ENCODE measurements at regions not wholly inside any gene's neighbourhood (a gene's known extent, or its start where the extent isn't known, plus 50 kb on each side); places are given as distances from the start of the nearest gene placed in this dataset.
"Not testable (repeated sequence)": the region's sequence is repeated elsewhere in the genome, so short reads cannot be mapped to it uniquely, and the experiment has no call there.

GRCh38 chr6:60830726-60831125 is 1455.3 kb downstream of the KHDRBS2 start:
- DNase-seq (ENCODE audit: low read depth in 1 of 2, low spot score in 2 of 2); H3K4me2 ChIP-seq (ENCODE audit: insufficient read depth in 1 of 2, low read depth in 2 of 2, low read length in 2 of 2); H4K8ac ChIP-seq (ENCODE audit: extremely low read depth, insufficient read depth, low read length); H3K23me2 ChIP-seq (ENCODE audit: low read depth, low read length); H2BK15ac ChIP-seq (ENCODE audit: low read length); H4K91ac ChIP-seq (replicated peaks; ENCODE audit: insufficient read length, low read length); H3K23ac ChIP-seq (ENCODE audit: insufficient read length); H3K36me3 ChIP-seq (ENCODE audit: control insufficient read depth in 2 of 4, insufficient read depth in 4 of 4, low read length in 3 of 4); H2BK120ac ChIP-seq (replicated peaks; ENCODE audit: low read depth, low read length); H3K18ac ChIP-seq (ENCODE audit: extremely low read depth, low read length); H2BK12ac ChIP-seq (ENCODE audit: low read depth, low read length); CTCF ChIA-PET (ENCODE audit: partially characterized antibody); H3K14ac ChIP-seq (ENCODE audit: insufficient read length); H3K27me3 ChIP-seq (replicated peaks in 1 of 4; ENCODE audit: control insufficient read depth in 3 of 4, extremely low read depth in 1 of 4, insufficient read depth in 3 of 4, low read length in 3 of 4); H2AFZ ChIP-seq (ENCODE audit: low read length); H2AK5ac ChIP-seq (ENCODE audit: low read depth, low read length); H3K9me3 ChIP-seq (ENCODE audit: insufficient read depth in 2 of 2, low read depth in 1 of 2, low read length in 1 of 2); H2BK20ac ChIP-seq (ENCODE audit: low read length); H3K56ac ChIP-seq (replicated peaks; ENCODE audit: insufficient read length, low read depth, low read length); H4K5ac ChIP-seq (ENCODE audit: insufficient read length, low read depth, low read length); H2BK5ac ChIP-seq (ENCODE audit: low read depth, low read length); POLR2A ChIA-PET (ENCODE audit: partially characterized antibody); FAIRE-seq; H3K79me2 ChIP-seq (ENCODE audit: control insufficient read depth in 1 of 2, insufficient read depth in 2 of 2, low read length in 2 of 2); H3K27ac ChIP-seq (ENCODE audit: low read depth, low read length); H3K9ac ChIP-seq (replicated peaks in 1 of 4; ENCODE audit: extremely low read depth in 1 of 4, low read depth in 3 of 4, low read length in 3 of 4); H3K4ac ChIP-seq (replicated peaks; ENCODE audit: insufficient read length, low read depth, low read length); H3K4me1 ChIP-seq (replicated peaks in 1 of 4; ENCODE audit: control insufficient read depth in 3 of 4, insufficient read depth in 4 of 4, low read length in 3 of 4); H3K79me1 ChIP-seq (ENCODE audit: low read depth, low read length); H3K4me3 ChIP-seq (ENCODE audit: extremely low read depth in 1 of 4, insufficient read depth in 2 of 4, low read depth in 3 of 4, low read length in 4 of 4); H4K20me1 ChIP-seq (replicated peaks in 1 of 2; ENCODE audit: control insufficient read depth in 1 of 2, insufficient read depth in 2 of 2, low read length in 2 of 2): not testable (repeated sequence)
- 96% methylated on average over 3 of the region's 4 CpGs; no CpG with 5 or more reads in 1 of the 2 experiments for WGBS, 2 experiments (ENCODE audit: extremely low coverage in 1 of 2, insufficient coverage in 1 of 2, insufficient read length in 1 of 2, insufficient replicate concordance in 2 of 2, low coverage in 1 of 2, low lambda C conversion rate in 2 of 2, missing lambda C conversion rate in 1 of 2)

- not testable (repeated sequence) for H3K79me1 ChIP-seq (ENCODE audit: low read depth, low read length); FAIRE-seq
Observed at GRCh38 chr6:60822597-60822996, 1463.4 kb downstream of the KHDRBS2 start.

More at GRCh38 chr6:60822597-60822996, 1463.4 kb downstream of the KHDRBS2 start:
- H3K4me2 ChIP-seq (ENCODE audit: insufficient read depth in 1 of 2, low read depth in 2 of 2, low read length in 2 of 2); H2BK20ac ChIP-seq (ENCODE audit: low read length); H3K36me3 ChIP-seq (ENCODE audit: control insufficient read depth in 2 of 4, insufficient read depth in 4 of 4, low read length in 3 of 4); H3K4ac ChIP-seq (replicated peaks; ENCODE audit: insufficient read length, low read depth, low read length); H3K23me2 ChIP-seq (ENCODE audit: low read depth, low read length); H2BK12ac ChIP-seq (ENCODE audit: low read depth, low read length); H4K91ac ChIP-seq (replicated peaks; ENCODE audit: insufficient read length, low read length); POLR2A ChIA-PET (ENCODE audit: partially characterized antibody); H3K27me3 ChIP-seq (replicated peaks in 1 of 4; ENCODE audit: control insufficient read depth in 3 of 4, extremely low read depth in 1 of 4, insufficient read depth in 3 of 4, low read length in 3 of 4); H2BK120ac ChIP-seq (replicated peaks; ENCODE audit: low read depth, low read length); H3K18ac ChIP-seq (ENCODE audit: extremely low read depth, low read length); DNase-seq (ENCODE audit: low read depth in 1 of 2, low spot score in 2 of 2); H2AK5ac ChIP-seq (ENCODE audit: low read depth, low read length); H3K9ac ChIP-seq (replicated peaks in 1 of 4; ENCODE audit: extremely low read depth in 1 of 4, low read depth in 3 of 4, low read length in 3 of 4); H2AFZ ChIP-seq (ENCODE audit: low read length); H3K23ac ChIP-seq (ENCODE audit: insufficient read length); H3K27ac ChIP-seq (ENCODE audit: low read depth, low read length); CTCF ChIA-PET (ENCODE audit: partially characterized antibody); H3K56ac ChIP-seq (replicated peaks; ENCODE audit: insufficient read length, low read depth, low read length); H3K14ac ChIP-seq (ENCODE audit: insufficient read length); H3K79me2 ChIP-seq (ENCODE audit: control insufficient read depth in 1 of 2, insufficient read depth in 2 of 2, low read length in 2 of 2); H4K8ac ChIP-seq (ENCODE audit: extremely low read depth, insufficient read depth, low read length); H3K9me3 ChIP-seq (ENCODE audit: insufficient read depth in 2 of 2, low read depth in 1 of 2, low read length in 1 of 2); H2BK5ac ChIP-seq (ENCODE audit: low read depth, low read length); H2BK15ac ChIP-seq (ENCODE audit: low read length); H4K5ac ChIP-seq (ENCODE audit: insufficient read length, low read depth, low read length); H3K4me1 ChIP-seq (replicated peaks in 1 of 4; ENCODE audit: control insufficient read depth in 3 of 4, insufficient read depth in 4 of 4, low read length in 3 of 4); H4K20me1 ChIP-seq (replicated peaks in 1 of 2; ENCODE audit: control insufficient read depth in 1 of 2, insufficient read depth in 2 of 2, low read length in 2 of 2); H3K4me3 ChIP-seq (ENCODE audit: extremely low read depth in 1 of 4, insufficient read depth in 2 of 4, low read depth in 3 of 4, low read length in 4 of 4): not testable (repeated sequence)

Data from H1 (cell line).